Urinary bladder (tissue), 3 donors: ENCODE measurements at regions not wholly inside any gene's neighbourhood (a gene's known extent, or its start where the extent isn't known, plus 50 kb on each side); places are given as distances from the start of the nearest gene placed in this dataset.
"Not testable (repeated sequence)": the region's sequence is repeated elsewhere in the genome, so short reads cannot be mapped to it uniquely, and the experiment has no call there.

ENCODE experiments used
- DNase-seq: peaks from one replicate; pipeline ENCODE4 v3.0.0-alpha.2; 2015; ENCODE audit errors: extremely low spot score
- H3K27ac ChIP-seq: one replicate; pipeline ENCODE4 v1.5.1; 2013; ENCODE audit warnings: low read depth, mild to moderate bottlenecking, moderate library complexity
- H3K36me3 ChIP-seq: one replicate; pipeline ENCODE4 v1.6.1; 2013; ENCODE audit warnings: mild to moderate bottlenecking, moderate library complexity; ENCODE audit not compliant: insufficient read depth
- H3K4me1 ChIP-seq: one replicate; pipeline ENCODE4 v1.6.1; 2013; ENCODE audit warnings: mild to moderate bottlenecking, moderate library complexity; ENCODE audit not compliant: insufficient read depth
- H3K4me3 ChIP-seq: one replicate; pipeline ENCODE4 v1.5.1; 2013; ENCODE audit warnings: low read depth, low read length
- WGBS: extraction: QIAGEN DNeasy Blood & Tissue Kit; methylation state at CpG from one replicate; pipeline ENCODE4 v1.1.7; 2013; 5-methylcytosine and 5-hydroxymethylcytosine counted together
- donor health status: healthy with polysubstance abuse.
- donor health status: healthy.

- Histone ChIP-seq H3K36me3 (no peaks in the 10 kb centered on the region), H3K27ac (peak overlapping the region; percentile 54), H3K4me3 (no peak overlapping the region), H3K4me1 (no peaks in the 10 kb centered on the region)
- 61% methylated on average over 4 of the region's 4 CpGs for WGBS
- peak; percentile 75 for DNase-seq
These were observed 103.5 kb upstream of the SLC7A14 start for GRCh38 chr3:170689296-170689829.

DNA sequence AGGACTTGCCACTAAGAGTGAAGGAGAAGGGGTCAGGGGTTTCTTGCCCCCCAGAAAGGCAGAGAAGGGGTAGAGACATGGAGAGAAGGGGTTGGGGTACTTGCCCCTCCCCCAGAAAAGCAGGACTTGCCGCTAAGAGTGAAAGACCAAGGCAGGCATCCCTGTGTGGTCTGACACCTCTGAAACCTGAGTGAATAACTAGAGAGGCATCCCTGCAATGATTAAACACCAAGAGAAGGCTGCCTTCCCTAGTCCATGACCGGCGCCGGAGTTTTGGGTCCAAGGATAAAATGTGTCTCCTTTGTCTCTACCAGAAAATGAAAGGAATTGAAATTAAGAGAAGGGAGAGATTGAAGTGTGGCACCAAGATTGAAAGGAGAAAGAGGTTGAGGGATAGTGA, 102.3 kb upstream of the SLC7A14 start:
- H3K4me1 ChIP-seq, H3K4me3 ChIP-seq, H3K36me3 ChIP-seq, H3K27ac ChIP-seq, DNase-seq: not testable (repeated sequence)
- WGBS, result 94% methylated on average over 4 of the region's 4 CpGs

- DNase-seq, result no peak
These were observed 94.7 kb upstream of the SLC7A14 start for GRCh38 chr3:170680593-170680992.

GRCh38 chr3:170679190-170679589, 93.3 kb upstream of the SLC7A14 start:
- Histone ChIP-seq H3K4me3 (no peak overlapping the region), H3K4me1 (no peaks in the 10 kb centered on the region), H3K27ac (no peak overlapping the region), H3K36me3 (no peaks in the 10 kb centered on the region)
- 90% methylated on average over 3 of the region's 3 CpGs for WGBS
- no peak for DNase-seq

More at GRCh38 chr3:170680593-170680992, 94.7 kb upstream of the SLC7A14 start:
- Histone ChIP-seq H3K27ac (no peak overlapping the region), H3K4me1 (no peaks in the 10 kb centered on the region), H3K4me3 (no peak overlapping the region), H3K36me3 (no peaks in the 10 kb centered on the region)

DNA sequence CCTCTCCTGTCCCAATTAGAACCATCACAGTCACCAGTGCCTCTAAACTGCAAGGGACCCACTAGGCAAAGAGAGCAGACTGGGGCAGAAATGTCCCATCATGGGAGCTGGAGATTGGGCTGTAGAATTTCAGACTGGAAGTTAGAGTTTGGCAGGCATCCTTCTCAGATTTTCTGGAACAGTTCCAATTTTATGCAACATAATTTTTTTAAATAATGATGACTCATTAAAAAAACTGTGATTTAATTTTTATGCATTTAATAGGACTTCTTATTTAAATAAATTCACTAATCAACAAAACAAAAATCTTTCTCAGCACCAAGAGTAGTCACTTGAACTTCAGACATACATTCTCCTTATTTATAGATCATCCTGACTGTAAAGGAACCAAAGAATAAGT, 84.6 kb upstream of the SLC7A14 start:
- Histone ChIP-seq H3K4me1 (no peaks in the 10 kb centered on the region), H3K27ac (no peak overlapping the region), H3K4me3 (no peak overlapping the region), H3K36me3 (no peaks in the 10 kb centered on the region)
- DNase-seq, result no peak

DNA sequence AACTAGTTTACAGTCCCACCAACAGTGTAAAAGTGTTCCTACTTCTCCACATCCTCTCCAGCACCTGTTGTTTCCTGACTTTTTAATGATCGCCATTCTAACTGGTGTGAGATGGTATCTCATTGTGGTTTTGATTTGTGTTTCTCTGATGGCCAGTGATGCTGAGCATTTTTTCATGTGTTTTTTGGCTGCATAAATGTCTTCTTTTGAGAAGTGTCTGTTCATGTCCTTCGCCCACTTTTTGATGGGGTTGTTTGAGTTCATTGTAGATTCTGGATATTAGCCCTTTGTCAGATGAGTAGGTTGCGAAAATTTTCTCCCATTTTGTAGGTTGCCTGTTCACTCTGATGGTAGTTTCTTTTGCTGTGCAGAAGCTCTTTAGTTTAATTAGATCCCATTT, 77.1 kb upstream of the SLC7A14 start:
- H3K4me3 ChIP-seq, H3K4me1 ChIP-seq, DNase-seq, H3K36me3 ChIP-seq, H3K27ac ChIP-seq: not testable (repeated sequence)
- 91% methylated on average over 3 of the region's 3 CpGs for WGBS

DNA sequence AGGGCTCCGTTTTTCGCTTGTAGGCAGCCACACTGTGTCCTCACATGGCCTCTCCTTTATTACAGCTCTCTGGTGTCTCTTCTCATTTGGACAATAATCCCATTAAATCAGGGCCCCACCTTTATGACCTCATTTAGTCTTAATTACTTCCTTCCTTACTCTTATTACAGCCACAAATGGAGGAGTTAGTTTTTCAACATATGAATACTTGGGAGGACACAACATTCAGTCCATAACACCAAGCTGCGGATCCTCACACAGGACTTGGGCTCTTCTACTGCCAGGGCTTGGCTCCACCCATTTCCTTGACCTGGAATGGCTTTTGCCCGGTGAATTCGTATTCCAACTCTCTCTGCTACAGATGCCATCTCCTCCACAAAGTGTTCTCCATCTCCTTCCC, 74.3 kb upstream of the SLC7A14 start:
- 68% methylated on average over 5 of the region's 5 CpGs for WGBS
- Histone ChIP-seq H3K4me1 (no peaks in the 10 kb centered on the region), H3K4me3 (no peak overlapping the region), H3K36me3 (no peaks in the 10 kb centered on the region), H3K27ac (no peak overlapping the region)
- no peak for DNase-seq

GRCh38 chr3:170657312-170657711, 71.4 kb upstream of the SLC7A14 start:
- 84% methylated on average over 2 of the region's 2 CpGs for WGBS
- Histone ChIP-seq H3K27ac (no peak overlapping the region), H3K4me3 (no peak overlapping the region), H3K4me1 (no peaks in the 10 kb centered on the region), H3K36me3 (no peaks in the 10 kb centered on the region)
- no peak for DNase-seq

DNA sequence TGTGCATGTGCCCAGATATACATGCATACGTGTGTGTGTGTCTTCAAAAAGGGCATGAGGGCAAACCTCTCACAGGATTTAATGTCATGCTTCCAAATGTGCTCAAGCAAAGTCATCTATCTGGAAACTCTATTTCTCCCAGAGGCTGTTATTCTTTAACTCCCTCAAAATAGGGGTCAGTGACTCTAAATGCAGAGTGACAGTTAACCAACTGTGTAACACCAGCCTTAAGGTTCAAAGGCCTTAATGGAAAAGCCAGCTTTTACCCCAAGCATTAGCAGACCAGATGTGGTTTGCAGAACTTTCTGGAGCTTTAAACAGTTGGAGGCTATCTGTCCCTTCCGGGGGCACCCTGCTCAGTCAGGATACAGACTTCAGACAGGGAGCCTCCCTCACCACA, 70.4 kb upstream of the SLC7A14 start:
- 82% methylated on average over 2 of the region's 2 CpGs for WGBS
- no peak overlapping the region for H3K27ac ChIP-seq
- H3K4me3 ChIP-seq, result no peak overlapping the region
- H3K4me1 ChIP-seq, result no peaks in the 10 kb centered on the region
- no peaks in the 10 kb centered on the region for H3K36me3 ChIP-seq
- no peak for DNase-seq

GRCh38 chr3:170653801-170654200, 67.9 kb upstream of the SLC7A14 start:
- WGBS, result 88% methylated on average over 21 of the region's 21 CpGs
- no peaks in the 10 kb centered on the region for H3K36me3 ChIP-seq
- DNase-seq, result no peak
- no peak overlapping the region for H3K27ac ChIP-seq
- no peaks in the 10 kb centered on the region for H3K4me1 ChIP-seq
- H3K4me3 ChIP-seq, result no peak overlapping the region

- 82% methylated on average over 7 of the region's 7 CpGs for WGBS
- DNase-seq, result no peak
- Histone ChIP-seq H3K36me3 (no peaks in the 10 kb centered on the region), H3K4me1 (no peaks in the 10 kb centered on the region), H3K27ac (no peak overlapping the region), H3K4me3 (no peak overlapping the region)
These were observed 65.5 kb upstream of the SLC7A14 start for GRCh38 chr3:170651260-170651845.

DNA sequence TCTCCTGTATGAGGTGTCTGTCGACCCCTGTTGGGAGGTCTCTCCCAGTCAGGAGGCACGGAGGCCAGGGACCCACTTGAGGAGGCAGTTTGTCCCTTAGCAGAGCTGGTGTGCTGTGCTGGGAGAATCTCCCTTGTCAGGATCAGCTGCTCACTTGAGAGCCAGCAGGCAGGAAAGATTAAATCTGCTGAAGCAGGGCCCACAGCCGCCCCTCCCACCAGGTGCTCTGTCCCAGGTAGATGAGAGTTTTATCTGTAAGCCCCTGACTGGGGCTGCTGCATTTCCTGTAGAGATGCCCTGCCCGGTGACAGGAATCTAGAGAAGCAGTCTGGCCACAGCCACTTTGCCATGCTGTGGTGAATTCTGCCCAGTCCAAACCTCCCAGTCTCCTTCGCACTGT, 64.7 kb upstream of the SLC7A14 start:
- H3K36me3 ChIP-seq, H3K27ac ChIP-seq, DNase-seq, H3K4me1 ChIP-seq, H3K4me3 ChIP-seq: not testable (repeated sequence)
- WGBS, result 69% methylated on average over 5 of the region's 5 CpGs

DNA sequence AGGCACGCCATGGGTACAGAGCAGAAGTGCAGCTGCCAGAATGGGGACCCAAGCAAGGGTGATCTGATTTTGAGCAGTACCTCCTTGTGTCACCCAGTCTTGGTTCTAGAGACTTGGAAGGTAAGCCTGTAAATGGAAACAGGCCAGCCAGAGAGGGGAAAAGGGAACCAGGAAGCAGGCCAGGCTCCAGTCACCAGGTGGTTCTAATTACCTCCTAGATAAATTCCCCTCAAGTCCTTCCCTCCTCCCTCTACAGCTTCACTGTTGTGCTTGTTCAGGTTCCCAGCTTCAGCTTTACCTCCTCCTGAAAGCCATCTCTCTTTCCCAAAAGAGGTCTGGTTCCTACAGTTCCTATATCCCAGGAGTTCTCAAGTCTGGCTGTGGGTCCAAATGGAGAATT, 58.8 kb upstream of the SLC7A14 start:
- Histone ChIP-seq H3K4me3 (no peak overlapping the region), H3K36me3 (no peaks in the 10 kb centered on the region), H3K4me1 (no peaks in the 10 kb centered on the region), H3K27ac (no peak overlapping the region)
- 70% methylated on average over 1 of the region's 1 CpG for WGBS
- no peak for DNase-seq

- Histone ChIP-seq H3K4me1 (no peaks in the 10 kb centered on the region), H3K4me3 (no peak overlapping the region), H3K27ac (no peak overlapping the region), H3K36me3 (no peaks in the 10 kb centered on the region)
- no peak for DNase-seq
- WGBS, result 62% methylated on average over 3 of the region's 3 CpGs
These were observed 58.0 kb upstream of the SLC7A14 start for GRCh38 chr3:170643831-170644230.
